Activated B cell treated with CpG ODN at 0.5 μM for 24 hours (primary cell): ENCODE measurements at regions not wholly inside any gene's neighbourhood (a gene's known extent, or its start where the extent isn't known, plus 50 kb on each side); places are given as distances from the start of the nearest gene placed in this dataset.

Experiments used
- ATAC-seq: fragments of 200-7000 bp; cut with Tn5 transposase; one replicate; pipeline ENCODE4 v1.10.0; 2021; ENCODE audit warnings: low read depth, mild to moderate bottlenecking, moderate library complexity
- CTCF ChIA-PET: fragments of 350-600 bp; sonication (Branson Sonifier 250); formaldehyde crosslinking; loops from one replicate; lab custom pipeline; 2021; ENCODE audit warnings: antibody characterized with exemption; lab: Charles Lee
- POLR2A ChIA-PET: fragments of 350-600 bp; sonication (Branson Sonifier 250); formaldehyde crosslinking; loops from one replicate; lab custom pipeline; 2021; ENCODE audit warnings: antibody characterized with exemption; lab: Charles Lee
- DNase-seq: peaks from one replicate; pipeline ENCODE4 v3.0.0; 2022
- H3K27ac Mint-ChIP-seq: one replicate; pipeline ENCODE4 v1.8.0; 2020; ENCODE audit warnings: mixed read lengths
- H3K27me3 Mint-ChIP-seq: one replicate; pipeline ENCODE4 v1.8.0; 2021; ENCODE audit warnings: mixed read lengths
- H3K36me3 Mint-ChIP-seq: one replicate; pipeline ENCODE4 v1.8.0; 2021; ENCODE audit warnings: low read depth, mixed read lengths
- H3K4me1 Mint-ChIP-seq: one replicate; pipeline ENCODE4 v1.8.0; 2021; ENCODE audit warnings: mixed read lengths
- H3K4me3 Mint-ChIP-seq: one replicate; pipeline ENCODE4 v1.8.0; 2020; ENCODE audit warnings: mild to moderate bottlenecking, mixed read lengths
- H3K9me3 Mint-ChIP-seq: one replicate; pipeline ENCODE4 v1.8.0; 2020; ENCODE audit warnings: mixed read lengths
- CTCF ChIP-seq: fragments of 200-600 bp; IDR thresholded peaks from one replicate; pipeline ENCODE4 v1.8.0; 2022; ENCODE audit warnings: antibody characterized with exemption, mild to moderate bottlenecking
- intact Hi-C: fragments of 100-400 bp; cut with micrococcal nuclease; formaldehyde crosslinking; loops from one replicate; pipeline ENCODE4 v1.15.1; 2024

DNA sequence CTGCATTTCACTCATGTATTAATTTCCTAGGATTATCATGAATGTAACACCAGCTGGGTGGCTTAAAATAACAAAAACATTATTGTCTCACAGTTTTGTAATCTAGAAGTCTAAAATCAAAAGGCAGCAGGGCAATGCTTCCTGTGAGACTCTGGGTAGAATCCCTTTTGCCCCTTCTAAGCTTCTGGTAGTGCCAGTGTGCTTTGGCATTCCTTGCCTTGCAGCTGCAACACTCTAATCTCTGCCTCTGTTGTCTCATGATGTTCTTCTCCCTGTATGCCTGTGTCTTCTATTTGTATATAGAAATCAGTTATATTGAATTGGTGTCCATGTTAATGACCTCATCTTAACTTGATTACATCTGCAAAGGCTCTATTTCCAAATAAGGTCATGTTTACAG, 1117.3 kb downstream of the PCDH18 start:
- H3K4me1 Mint-ChIP-seq: no peaks in the 10 kb centered on the region
- CTCF ChIA-PET: no interaction called here
- intact Hi-C loops: no loop called here

GRCh38 chr4:136412708-136413107, 1119.6 kb downstream of the PCDH18 start:
- intact Hi-C loops: no loop called here
- DNase-seq (no peak), ATAC-seq (no peak)
- ChIA-PET POLR2A (no interaction called here), CTCF (no interaction called here)
- H3K9me3 Mint-ChIP-seq: peaks cover 4% of the 10 kb centered on the region
- no peak for TF ChIP-seq CTCF
- no peaks in the 10 kb centered on the region for H3K4me1 Mint-ChIP-seq
- no peak overlapping the region for H3K27ac Mint-ChIP-seq
- no peaks in the 10 kb centered on the region for H3K36me3 Mint-ChIP-seq
- no peak overlapping the region for H3K4me3 Mint-ChIP-seq
- H3K27me3 Mint-ChIP-seq: no peaks in the 10 kb centered on the region

More for the DNA sequence above, 1117.3 kb downstream of the PCDH18 start:
- no peaks in the 10 kb centered on the region for H3K27me3 Mint-ChIP-seq
- H3K36me3 Mint-ChIP-seq: no peaks in the 10 kb centered on the region
- TF ChIP-seq CTCF: no peak
- no peak overlapping the region for H3K4me3 Mint-ChIP-seq
- no peak for ATAC-seq
- no peak for DNase-seq
- POLR2A ChIA-PET: no interaction called here
- no peak overlapping the region for H3K27ac Mint-ChIP-seq
- peaks cover 4% of the 10 kb centered on the region for H3K9me3 Mint-ChIP-seq

DNA sequence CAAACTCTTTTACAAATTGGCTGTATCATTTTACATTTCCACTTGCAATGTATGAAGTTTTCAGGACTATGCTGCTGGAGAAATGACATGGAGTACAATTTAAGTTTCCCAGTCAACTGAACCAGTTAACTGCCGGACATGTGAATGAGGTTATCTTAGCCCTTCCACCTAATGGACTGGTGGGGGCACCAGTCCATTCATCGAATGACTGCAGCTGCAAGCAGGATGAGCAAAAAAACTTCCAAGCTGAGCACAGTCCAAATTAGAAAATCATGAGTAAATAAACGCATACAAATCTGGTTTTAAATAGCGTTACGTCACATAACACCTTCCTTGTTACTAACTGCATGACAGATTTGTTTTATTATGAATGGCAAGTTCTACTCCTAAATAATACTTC, 1131.5 kb downstream of the PCDH18 start:
- DNase-seq (no peak), ATAC-seq (no peak)
- no peaks in the 10 kb centered on the region for H3K27me3 Mint-ChIP-seq
- H3K9me3 Mint-ChIP-seq: peaks cover 4% of the 10 kb centered on the region
- no peak overlapping the region for H3K4me3 Mint-ChIP-seq
- POLR2A ChIA-PET: no interaction called here
- CTCF ChIA-PET: no interaction called here
- no peak overlapping the region for H3K27ac Mint-ChIP-seq
- TF ChIP-seq CTCF: no peak
- no peaks in the 10 kb centered on the region for H3K36me3 Mint-ChIP-seq
- intact Hi-C loops: no loop called here
- H3K4me1 Mint-ChIP-seq: no peaks in the 10 kb centered on the region

GRCh38 chr4:136395212-136395722, 1137.0 kb downstream of the PCDH18 start:
- Mint-ChIP-seq H3K27me3 (no peaks in the 10 kb centered on the region), H3K4me1 (no peaks in the 10 kb centered on the region), H3K27ac (no peak overlapping the region), H3K4me3 (no peak overlapping the region), H3K36me3 (no peaks in the 10 kb centered on the region), H3K9me3 (peaks cover 7% of the 10 kb centered on the region)
- POLR2A ChIA-PET: no interaction called here
- CTCF ChIA-PET: no interaction called here
- DNase-seq: no peak
- no peak for ATAC-seq
- intact Hi-C loops: no loop called here
- TF ChIP-seq CTCF: no peak

DNA sequence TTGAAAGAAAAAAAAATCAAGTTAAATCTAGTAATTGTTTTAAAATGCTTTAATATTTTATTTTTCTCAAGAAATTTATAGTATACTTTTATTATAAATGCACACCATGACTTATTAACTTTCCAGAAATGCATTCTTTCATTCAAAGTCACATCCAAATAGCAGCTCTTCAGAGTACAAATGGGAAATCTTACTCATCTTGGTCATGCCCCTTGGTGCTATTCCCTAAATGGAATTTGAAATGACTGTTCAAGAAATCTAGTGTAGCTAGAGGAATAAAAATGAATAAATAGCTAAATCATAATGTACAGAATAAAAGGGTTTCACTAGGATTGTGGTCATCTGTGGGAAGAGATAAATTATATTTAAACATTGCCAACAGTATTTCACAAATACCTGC, 1139.7 kb downstream of the PCDH18 start:
- Mint-ChIP-seq H3K27ac (no peak overlapping the region), H3K4me1 (no peaks in the 10 kb centered on the region), H3K36me3 (no peaks in the 10 kb centered on the region), H3K9me3 (peaks cover 7% of the 10 kb centered on the region), H3K4me3 (no peak overlapping the region), H3K27me3 (no peaks in the 10 kb centered on the region)
- CTCF ChIA-PET: no interaction called here
- intact Hi-C loops: no loop called here
- POLR2A ChIA-PET: no interaction called here
- TF ChIP-seq CTCF: no peak
- ATAC-seq (no peak), DNase-seq (no peak)
